HepG2 (cell line): ENCODE measurements at regions not wholly inside any gene's neighbourhood (a gene's known extent, or its start where the extent isn't known, plus 50 kb on each side); places are given as distances from the start of the nearest gene placed in this dataset.

Experiments
- ATAC-seq: fragments of 200-7000 bp; cut with Tn5 transposase; 3 replicates; pipeline ENCODE4 v1.9.1; 2020; ENCODE audit warnings: mild to moderate bottlenecking, moderate library complexity
- BruUV-seq: library from RNA; stranded (reverse); fragments of 400-500 nt; replicated peaks from 2 replicates; lab custom pipeline; 2021; lab: Mats Ljungman, UMichigan
- CTCF ChIA-PET: fragments of 300-600 bp; formaldehyde crosslinking; extraction: SDS; loops from one replicate; lab custom pipeline; 2021; ENCODE audit warnings: low total read pairs, inconsistent platforms, low intra/inter-chr PET ratio; lab: Yijun Ruan, JAX
- POLR2A ChIA-PET: fragments of 350-600 bp; sonication (Branson Sonifier 250); formaldehyde crosslinking; loops from one replicate; lab custom pipeline; 2020; ENCODE audit warnings: antibody characterized with exemption, inconsistent platforms; lab: Yijun Ruan, JAX
- DNase-seq: peaks from one replicate; pipeline ENCODE4 v3.0.0-alpha.2; 2015; ENCODE audit warnings: low spot score
- FAIRE-seq: peaks from 3 replicates; lab custom pipeline; 2011; peaks lifted over from hg19 to GRCh38; lab: Jason Lieb, UNC
- H2AFZ ChIP-seq: one replicate; pipeline ENCODE4 v1.6.1; 2011; ENCODE audit warnings: low read length, inconsistent platforms
- H3K27ac ChIP-seq: fragments of 300-600 bp; 3 replicates; pipeline ENCODE4 v1.8.0; 2011; ENCODE audit warnings: mixed run types, mild to moderate bottlenecking, mixed read lengths, low read length, inconsistent platforms; ENCODE audit not compliant: insufficient read depth; ENCODE audit errors: extremely low read length
- H3K27me3 ChIP-seq, 2 experiments: fragments of 200-600 bp in 1 of 2; 2 replicates in 1 of 2; 3 replicates in 1 of 2; pipeline versions ENCODE4 v1.6.0 to v1.8.0; 2011; ENCODE audit warnings: low read length in 2 of 2, mild to moderate bottlenecking in 2 of 2, moderate library complexity in 2 of 2, inconsistent platforms in 1 of 2; ENCODE audit not compliant: insufficient read depth in 2 of 2, control insufficient read depth in 1 of 2
- H3K36me3 ChIP-seq, 2 experiments: fragments of 200-600 bp in 1 of 2; replicated peaks in 1 of 2; 2 replicates in 1 of 2; 3 replicates in 1 of 2; pipeline versions ENCODE4 v1.5.1 to v1.8.0; 2011; ENCODE audit warnings: low read length in 2 of 2, inconsistent platforms in 1 of 2; ENCODE audit not compliant: insufficient read depth in 2 of 2, control insufficient read depth in 1 of 2
- H3K4me1 ChIP-seq: 2 replicates; pipeline ENCODE4 v1.5.1; 2012; ENCODE audit warnings: low read length, inconsistent platforms; ENCODE audit not compliant: insufficient read depth
- H3K4me2 ChIP-seq: 2 replicates; pipeline ENCODE4 v1.6.0; 2011; ENCODE audit warnings: low read depth, low read length, inconsistent platforms
- H3K4me3 ChIP-seq, 3 experiments: fragments of 200-600 bp in 1 of 3; sonication (generic), shearing (Covaris generic) in 1 of 3; replicated peaks in 1 of 3; 2 replicates each; pipeline ENCODE4 v1.5.1; 2011 to 2016; ENCODE audit warnings: low read length in 3 of 3, inconsistent platforms in 2 of 3, low read depth in 2 of 3, mild to moderate bottlenecking in 2 of 3, control low read depth in 1 of 3, mixed read lengths in 1 of 3; ENCODE audit not compliant: insufficient read depth in 1 of 3
- H3K79me2 ChIP-seq: one replicate; pipeline ENCODE4 v1.6.1; 2011; ENCODE audit warnings: low read length, inconsistent platforms; ENCODE audit not compliant: insufficient read depth
- H3K9ac ChIP-seq: 2 replicates; pipeline ENCODE4 v1.6.0; 2011; ENCODE audit warnings: mild to moderate bottlenecking, low read depth, low read length, inconsistent platforms; ENCODE audit not compliant: insufficient read depth
- H3K9me3 ChIP-seq: 2 replicates; pipeline ENCODE4 v1.5.1; 2012; ENCODE audit warnings: mild to moderate bottlenecking, low read length
- H4K20me1 ChIP-seq: 2 replicates; pipeline ENCODE4 v1.6.0; 2011; ENCODE audit warnings: inconsistent platforms, mild to moderate bottlenecking, low read length, moderate library complexity; ENCODE audit not compliant: insufficient read depth
- ATAD3A ChIP-seq: sonication (generic); formaldehyde crosslinking; IDR thresholded peaks from 2 replicates; pipeline ENCODE4 v1.4.0; 2020; ENCODE audit warnings: missing genetic modification reagents
- FOXJ3 ChIP-seq: sonication (generic); formaldehyde crosslinking; IDR thresholded peaks from 2 replicates; pipeline ENCODE4 v1.4.0; 2020; ENCODE audit warnings: missing genetic modification reagents, mild to moderate bottlenecking, borderline replicate concordance
- KMT2B ChIP-seq: IDR thresholded peaks from 2 replicates; pipeline ENCODE4 v1.6.1; 2016; ENCODE audit warnings: missing genetic modification reagents, missing compliant biosample characterization
- NPAS2 ChIP-seq: sonication (generic); formaldehyde crosslinking; IDR thresholded peaks from 2 replicates; pipeline ENCODE4 v1.8.0; 2022; ENCODE audit warnings: mild to moderate bottlenecking, missing genetic modification reagents, borderline replicate concordance
- SIX1 ChIP-seq: sonication (generic); formaldehyde crosslinking; IDR thresholded peaks from 2 replicates; pipeline ENCODE4 v1.4.0; 2020; ENCODE audit warnings: missing genetic modification reagents, borderline replicate concordance
- ZBTB3 ChIP-seq: sonication (generic); formaldehyde crosslinking; IDR thresholded peaks from 2 replicates; pipeline ENCODE4 v1.4.0; 2020; ENCODE audit warnings: low read depth, mild to moderate bottlenecking, moderate library complexity, missing genetic modification reagents, borderline replicate concordance
- ZBTB37 ChIP-seq: sonication (generic); formaldehyde crosslinking; IDR thresholded peaks from 2 replicates; pipeline ENCODE4 v1.4.0; 2020; ENCODE audit warnings: mild to moderate bottlenecking, missing genetic modification reagents
- ZNF567 ChIP-seq: sonication (generic); formaldehyde crosslinking; IDR thresholded peaks from 2 replicates; pipeline ENCODE4 v1.8.1; 2023; ENCODE audit warnings: mild to moderate bottlenecking, missing genetic modification reagents, borderline replicate concordance
- ZNF766 ChIP-seq: sonication (generic); formaldehyde crosslinking; IDR thresholded peaks from 2 replicates; pipeline ENCODE4 v1.5.0; 2020; ENCODE audit warnings: missing genetic modification reagents, borderline replicate concordance
- WGBS: methylation state at CpG from one replicate; pipeline ENCODE4 v1.1.6; 2017; ENCODE audit warnings: low lambda C conversion rate; 5-methylcytosine and 5-hydroxymethylcytosine counted together
- in situ Hi-C: cut with HindIII; loops from 2 replicates; pipeline ENCODE4 v1.10.0; 2017; ENCODE audit warnings: low pct_unique_long_range_greater_than_20kb; ENCODE audit not compliant: extremely low pct_ligation_motif_present
- intact Hi-C: fragments of 100-400 bp; cut with micrococcal nuclease; formaldehyde crosslinking; loops from one replicate; pipeline ENCODE4 v1.10.0; 2022; ENCODE audit not compliant: unreplicated experiment

GRCh38 chr5:53236683-53237082 is 127.1 kb upstream of the MOCS2 start:
- TF ChIP-seq FOXJ3 (CRISPR knock-in tag) (no peak), NPAS2 (no peak)
- no peaks in the 10 kb centered on the region for H3K27me3 ChIP-seq
- no peaks in the 10 kb centered on the region for H3K9me3 ChIP-seq
- FAIRE-seq (no peak), DNase-seq (no peak), ATAC-seq (no peak)
- H4K20me1 ChIP-seq: no peaks in the 10 kb centered on the region
- no peak overlapping the region for H3K9ac ChIP-seq
- in situ Hi-C loops: no loop called here
- WGBS: 4% methylated on average over 2 of the region's 3 CpGs
- no TSS peak for BruUV-seq
- CTCF ChIA-PET: no interaction called here
- no peak overlapping the region for H2AFZ ChIP-seq
- POLR2A ChIA-PET: no interaction called here
- no peaks in the 10 kb centered on the region for H3K79me2 ChIP-seq
- H3K4me2 ChIP-seq: no peak overlapping the region
- H3K27ac ChIP-seq: no peak overlapping the region
- H3K4me1 ChIP-seq: no peaks in the 10 kb centered on the region
- no peak overlapping the region for H3K4me3 ChIP-seq
- no peaks in the 10 kb centered on the region for H3K36me3 ChIP-seq
- intact Hi-C loops: no loop called here

DNA sequence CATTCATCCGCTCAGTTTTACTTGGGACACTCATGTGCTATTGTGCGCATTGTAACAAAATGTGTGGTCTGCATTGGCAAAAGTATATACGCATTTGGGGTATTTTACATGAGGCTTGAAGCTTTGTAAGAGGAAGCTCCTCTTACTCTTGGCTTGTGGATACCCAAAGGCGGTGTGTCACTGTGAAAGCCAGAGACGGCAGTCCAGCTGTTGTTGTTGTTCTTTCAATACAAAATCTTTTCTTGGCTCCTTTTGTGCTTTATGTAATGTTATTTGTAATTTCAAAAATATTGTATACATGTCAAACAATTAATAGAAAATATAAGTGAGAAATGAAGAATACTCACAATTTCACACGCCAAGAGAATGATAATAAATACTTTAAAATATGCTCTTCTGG is 128.3 kb upstream of the MOCS2 start:
- no peaks in the 10 kb centered on the region for H4K20me1 ChIP-seq
- H3K27ac ChIP-seq: no peak overlapping the region
- TF ChIP-seq ZNF567 (CRISPR knock-in tag): no peak
- TF ChIP-seq ZBTB3: no peak
- no peak for TF ChIP-seq ATAD3A (CRISPR knock-in tag)
- TF ChIP-seq ZBTB37 (CRISPR knock-in tag): no peak
- TF ChIP-seq KMT2B (CRISPR knock-in tag): no peak
- no peak for TF ChIP-seq ZNF766
- TF ChIP-seq SIX1 (CRISPR knock-in tag): no peak
- intact Hi-C loops (no loop called here), in situ Hi-C loops (no loop called here)
- ATAC-seq: no peak
- H3K4me2 ChIP-seq: no peak overlapping the region
- H2AFZ ChIP-seq: no peak overlapping the region
- WGBS: 57% methylated on average over 6 of the region's 6 CpGs
- BruUV-seq: no TSS peak
- H3K36me3 ChIP-seq: no peaks in the 10 kb centered on the region
- no peak for FAIRE-seq
- no peaks in the 10 kb centered on the region for H3K27me3 ChIP-seq
- H3K79me2 ChIP-seq: no peaks in the 10 kb centered on the region
- no peaks in the 10 kb centered on the region for H3K4me1 ChIP-seq
- DNase-seq: no peak
- no peaks in the 10 kb centered on the region for H3K9me3 ChIP-seq
- ChIA-PET POLR2A (no interaction called here), CTCF (no interaction called here)
- H3K4me3 ChIP-seq: no peak overlapping the region
- no peak overlapping the region for H3K9ac ChIP-seq
